Left ventricle myocardium inferior (tissue), 1 donor: ENCODE measurements at regions not wholly inside any gene's neighbourhood (a gene's known extent, or its start where the extent isn't known, plus 50 kb on each side); places are given as distances from the start of the nearest gene placed in this dataset.

Experiments
- DNase-seq: peaks from one replicate; pipeline ENCODE4 v3.0.0-alpha.2; 2020
- H3K27ac ChIP-seq: fragments of 200-600 bp; replicated peaks from 2 replicates; pipeline ENCODE4 v1.8.0; 2021
- H3K27me3 ChIP-seq: fragments of 200-600 bp; 2 replicates; pipeline ENCODE4 v1.8.0; 2021; ENCODE audit warnings: low read depth
- H3K36me3 ChIP-seq: fragments of 200-600 bp; 2 replicates; pipeline ENCODE4 v1.8.0; 2021
- H3K4me1 ChIP-seq: fragments of 200-600 bp; 2 replicates; pipeline ENCODE4 v1.8.0; 2021
- H3K4me3 ChIP-seq: fragments of 200-600 bp; 2 replicates; pipeline ENCODE4 v1.8.0; 2021; ENCODE audit warnings: mild to moderate bottlenecking, moderate library complexity
- H3K9me3 ChIP-seq: fragments of 200-600 bp; replicated peaks from 2 replicates; pipeline ENCODE4 v1.8.0; 2021
- intact Hi-C: fragments of 100-400 bp; cut with micrococcal nuclease; formaldehyde crosslinking; loops from one replicate; pipeline ENCODE4 v1.11.0; 2022
- TF ChIP-seq, protein P1 (sequence below): fragments of 200-600 bp; IDR thresholded peaks from 2 replicates; pipeline ENCODE4 v1.8.0; 2021; ENCODE audit warnings: antibody characterized with exemption, mild to moderate bottlenecking, borderline replicate concordance
- donor health status: DM: no; HTN: yes; CAD: no; lungs with severe emphysema.

DNA sequence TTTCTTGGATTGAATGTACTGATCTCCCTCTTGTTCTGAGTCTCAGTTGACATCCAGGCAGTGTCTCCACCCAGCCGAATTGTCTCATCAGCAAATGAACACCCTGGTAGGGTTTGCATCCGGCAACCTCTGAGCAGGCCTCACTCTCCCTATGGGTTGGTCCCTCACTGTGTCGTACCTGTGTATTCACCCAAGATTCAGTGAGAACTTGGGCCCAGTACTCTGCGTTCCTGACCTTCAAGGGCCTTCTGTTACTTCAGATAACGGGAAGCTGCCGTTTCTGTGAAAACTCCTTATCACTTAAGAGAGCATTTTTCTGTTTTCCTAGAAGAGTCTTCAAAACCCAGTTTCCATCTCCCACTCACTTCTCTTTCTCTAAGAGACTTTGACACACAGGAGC lies 915.6 kb downstream of the TBC1D22A start:
- Histone ChIP-seq H3K27ac (no peak overlapping the region), H3K27me3 (peaks cover 43% of the 10 kb centered on the region), H3K36me3 (no peaks in the 10 kb centered on the region), H3K9me3 (peaks cover 10% of the 10 kb centered on the region), H3K4me3 (no peak overlapping the region), H3K4me1 (no peaks in the 10 kb centered on the region)
- no peak for DNase-seq
- TF ChIP-seq, protein P1, sequence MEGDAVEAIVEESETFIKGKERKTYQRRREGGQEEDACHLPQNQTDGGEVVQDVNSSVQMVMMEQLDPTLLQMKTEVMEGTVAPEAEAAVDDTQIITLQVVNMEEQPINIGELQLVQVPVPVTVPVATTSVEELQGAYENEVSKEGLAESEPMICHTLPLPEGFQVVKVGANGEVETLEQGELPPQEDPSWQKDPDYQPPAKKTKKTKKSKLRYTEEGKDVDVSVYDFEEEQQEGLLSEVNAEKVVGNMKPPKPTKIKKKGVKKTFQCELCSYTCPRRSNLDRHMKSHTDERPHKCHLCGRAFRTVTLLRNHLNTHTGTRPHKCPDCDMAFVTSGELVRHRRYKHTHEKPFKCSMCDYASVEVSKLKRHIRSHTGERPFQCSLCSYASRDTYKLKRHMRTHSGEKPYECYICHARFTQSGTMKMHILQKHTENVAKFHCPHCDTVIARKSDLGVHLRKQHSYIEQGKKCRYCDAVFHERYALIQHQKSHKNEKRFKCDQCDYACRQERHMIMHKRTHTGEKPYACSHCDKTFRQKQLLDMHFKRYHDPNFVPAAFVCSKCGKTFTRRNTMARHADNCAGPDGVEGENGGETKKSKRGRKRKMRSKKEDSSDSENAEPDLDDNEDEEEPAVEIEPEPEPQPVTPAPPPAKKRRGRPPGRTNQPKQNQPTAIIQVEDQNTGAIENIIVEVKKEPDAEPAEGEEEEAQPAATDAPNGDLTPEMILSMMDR: no peak
- intact Hi-C loops: no loop called here

DNA sequence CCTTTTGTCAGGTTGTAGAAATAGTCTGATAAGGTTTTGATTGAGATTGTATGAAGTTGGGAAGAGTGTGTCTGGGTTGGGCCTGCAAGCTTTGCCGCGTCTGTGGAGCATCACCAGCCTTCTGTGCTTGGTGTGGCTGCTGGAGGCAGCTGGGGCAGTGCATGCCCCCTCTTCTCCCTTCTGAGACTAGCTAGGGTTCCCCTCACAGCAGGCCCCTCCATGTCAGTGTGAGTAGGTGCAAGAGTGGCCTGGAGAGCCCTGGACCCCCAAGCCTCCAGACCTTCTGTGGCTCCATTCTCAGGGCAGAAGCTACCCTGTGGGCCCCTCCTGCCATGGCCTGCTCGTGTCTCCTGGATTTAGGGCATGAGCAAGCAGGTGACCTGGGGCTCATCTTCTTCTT lies 914.2 kb downstream of the TBC1D22A start:
- Histone ChIP-seq H3K36me3 (no peaks in the 10 kb centered on the region), H3K27ac (no peak overlapping the region), H3K4me1 (no peaks in the 10 kb centered on the region), H3K27me3 (peaks cover 33% of the 10 kb centered on the region), H3K9me3 (no peaks in the 10 kb centered on the region), H3K4me3 (no peak overlapping the region)
- DNase-seq: no peak
- TF ChIP-seq, protein P1: no peak
- intact Hi-C loops: no loop called here

DNA sequence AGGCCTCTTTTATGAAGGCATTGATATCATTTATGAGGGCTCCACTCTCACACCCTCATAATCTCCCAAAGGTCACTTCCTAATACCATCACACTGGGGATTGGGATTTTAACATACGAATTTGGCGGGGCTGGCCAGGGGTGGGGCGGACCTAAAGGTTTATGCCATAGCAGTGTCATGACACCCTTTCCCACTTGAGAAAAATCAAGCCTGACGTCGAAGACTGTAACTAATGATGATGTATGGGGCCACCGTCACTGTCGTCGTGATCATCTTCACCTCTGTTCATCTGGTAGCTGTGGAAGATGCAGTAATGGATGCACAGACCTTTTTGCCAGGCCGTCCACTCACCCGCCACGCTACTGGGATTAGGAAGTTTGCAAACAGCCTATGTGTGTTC lies 912.1 kb downstream of the TBC1D22A start:
- TF ChIP-seq, protein P1: no peak
- H3K4me1 ChIP-seq: no peaks in the 10 kb centered on the region
- no peaks in the 10 kb centered on the region for H3K9me3 ChIP-seq
- DNase-seq: no peak
- intact Hi-C loops: no loop called here
- no peak overlapping the region for H3K27ac ChIP-seq
- H3K36me3 ChIP-seq: no peaks in the 10 kb centered on the region
- no peak overlapping the region for H3K4me3 ChIP-seq
- H3K27me3 ChIP-seq: peaks cover 14% of the 10 kb centered on the region

DNA sequence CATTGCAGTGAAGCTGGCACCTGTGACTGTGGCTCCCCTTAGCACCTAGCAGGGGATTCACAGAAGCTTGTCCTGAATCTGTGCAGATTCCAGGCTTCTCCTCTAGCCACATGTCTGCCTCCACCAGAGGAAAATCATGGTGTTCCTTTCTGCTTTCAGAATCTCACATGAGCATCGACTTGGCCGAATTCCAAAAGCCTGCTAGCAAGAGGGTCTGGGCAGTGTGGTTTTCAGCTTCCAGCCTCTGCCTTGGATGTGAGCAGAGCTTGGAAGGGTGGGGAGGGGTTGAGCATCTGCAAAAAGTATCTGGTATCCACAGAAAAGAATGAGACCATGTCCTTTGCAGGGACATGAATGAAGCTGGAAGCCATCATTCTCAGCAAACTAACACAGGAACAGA lies 911.1 kb downstream of the TBC1D22A start:
- Histone ChIP-seq H3K36me3 (no peaks in the 10 kb centered on the region), H3K4me3 (no peak overlapping the region), H3K9me3 (peaks cover under 1% of the 10 kb centered on the region), H3K27me3 (peaks cover 6% of the 10 kb centered on the region), H3K4me1 (no peaks in the 10 kb centered on the region), H3K27ac (no peak overlapping the region)
- intact Hi-C loops: no loop called here
- no peak for DNase-seq
- TF ChIP-seq, protein P1: no peak

DNA sequence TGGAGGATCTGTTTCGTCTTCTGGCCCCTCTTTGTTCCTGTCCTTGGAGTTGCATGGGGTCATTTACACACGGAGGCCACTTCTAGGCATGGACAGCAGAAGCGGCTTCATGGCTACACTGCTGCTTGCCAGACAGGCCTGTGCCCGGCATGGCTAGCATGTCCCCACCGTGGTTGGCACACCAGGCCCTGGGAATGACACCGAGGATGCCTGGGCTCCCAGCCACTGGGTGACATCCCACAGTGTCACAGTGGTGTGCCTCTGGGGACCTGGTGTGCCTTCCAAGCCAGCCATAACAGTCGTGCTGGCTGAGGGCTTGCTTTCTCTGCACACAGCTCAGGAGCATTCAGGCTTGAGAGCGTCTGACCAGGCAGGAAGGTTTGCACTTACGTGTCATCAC lies 910.1 kb downstream of the TBC1D22A start:
- DNase-seq: no peak
- intact Hi-C loops: no loop called here
- no peak overlapping the region for H3K27ac ChIP-seq
- no peak overlapping the region for H3K4me3 ChIP-seq
- H3K36me3 ChIP-seq: no peaks in the 10 kb centered on the region
- H3K27me3 ChIP-seq: peaks cover 14% of the 10 kb centered on the region
- no peaks in the 10 kb centered on the region for H3K4me1 ChIP-seq
- TF ChIP-seq, protein P1: no peak
- peaks cover 4% of the 10 kb centered on the region for H3K9me3 ChIP-seq

DNA sequence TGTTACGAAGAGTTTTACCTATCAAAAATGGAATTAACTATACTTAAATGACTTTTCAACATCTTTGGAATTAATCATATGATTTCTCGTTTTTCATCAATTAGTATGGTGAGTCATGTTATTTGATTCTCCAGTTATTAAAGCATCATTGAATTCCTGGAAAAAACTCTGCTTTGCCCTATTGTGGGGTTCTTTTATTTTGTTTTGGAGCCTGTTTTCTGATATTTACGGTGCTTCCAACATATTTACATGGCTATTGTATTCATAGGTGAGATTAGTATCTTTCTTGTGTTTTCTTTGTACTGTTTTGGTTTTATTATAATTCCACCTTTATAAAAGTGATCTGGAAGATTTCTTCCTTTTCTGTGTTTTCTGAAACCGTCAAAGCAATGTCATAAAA lies 902.7 kb downstream of the TBC1D22A start:
- no peak for DNase-seq
- Histone ChIP-seq H3K9me3 (peaks cover 17% of the 10 kb centered on the region), H3K36me3 (no peaks in the 10 kb centered on the region), H3K4me1 (no peaks in the 10 kb centered on the region), H3K27me3 (peaks cover 42% of the 10 kb centered on the region), H3K27ac (no peak overlapping the region), H3K4me3 (no peak overlapping the region)
- TF ChIP-seq, protein P1: no peak
- intact Hi-C loops: no loop called here
